GM21528 (cell line): ENCODE measurements at regions not wholly inside any gene's neighbourhood (a gene's known extent, or its start where the extent isn't known, plus 50 kb on each side); places are given as distances from the start of the nearest gene placed in this dataset.
"Not testable (repeated sequence)": the region's sequence is repeated elsewhere in the genome, so short reads cannot be mapped to it uniquely, and the experiment has no call there.

ENCODE experiments used
- ATAC-seq: cut with Tn5 transposase; IDR thresholded peaks from one replicate; pipeline ENCODE4 v1.9.1; 2021; ENCODE audit warnings: mild to moderate bottlenecking, moderate library complexity; ENCODE audit not compliant: unreplicated experiment, low FRiP score

GRCh38 chr2:82330155-82330554 is 2025.6 kb upstream of the LRRTM1 start:
- ATAC-seq: no peak

- ATAC-seq: not testable (repeated sequence)
These were observed 2021.7 kb upstream of the LRRTM1 start for GRCh38 chr2:82326180-82326767.

- no peak for ATAC-seq
These were observed 2015.7 kb upstream of the LRRTM1 start for GRCh38 chr2:82320296-82320695.

GRCh38 chr2:82317012-82317411 is 2012.5 kb upstream of the LRRTM1 start:
- no peak for ATAC-seq

GRCh38 chr2:82316586-82316985 is 2012.0 kb upstream of the LRRTM1 start:
- ATAC-seq: no peak

- no peak for ATAC-seq
These were observed 2010.4 kb upstream of the LRRTM1 start for GRCh38 chr2:82314836-82315472.

GRCh38 chr2:82307511-82307910 is 2003.0 kb upstream of the LRRTM1 start:
- no peak for ATAC-seq

- no peak for ATAC-seq
These were observed 1997.0 kb upstream of the LRRTM1 start for GRCh38 chr2:82301506-82301905.

GRCh38 chr2:82289446-82289845 is 1984.9 kb upstream of the LRRTM1 start:
- ATAC-seq: no peak

- ATAC-seq: no peak
These were observed 1978.5 kb upstream of the LRRTM1 start for GRCh38 chr2:82283075-82283474.

- ATAC-seq: no peak
These were observed 1977.7 kb upstream of the LRRTM1 start for GRCh38 chr2:82282111-82282882.

GRCh38 chr2:82279367-82279766 is 1974.8 kb upstream of the LRRTM1 start:
- no peak for ATAC-seq

- no peak for ATAC-seq
These were observed 1973.9 kb upstream of the LRRTM1 start for GRCh38 chr2:82278416-82278815.

- ATAC-seq: no peak
These were observed 1971.0 kb upstream of the LRRTM1 start for GRCh38 chr2:82275599-82275998.

GRCh38 chr2:82268446-82268845 is 1963.9 kb upstream of the LRRTM1 start:
- ATAC-seq: no peak

GRCh38 chr2:82260521-82260920 is 1956.0 kb upstream of the LRRTM1 start:
- no peak for ATAC-seq

GRCh38 chr2:82259551-82259950 is 1955.0 kb upstream of the LRRTM1 start:
- ATAC-seq: no peak

GRCh38 chr2:82257796-82258555 is 1953.4 kb upstream of the LRRTM1 start:
- ATAC-seq: no peak

GRCh38 chr2:82256983-82257632 is 1952.6 kb upstream of the LRRTM1 start:
- ATAC-seq: no peak

- no peak for ATAC-seq
These were observed 1951.7 kb upstream of the LRRTM1 start for GRCh38 chr2:82256288-82256687.

- ATAC-seq: no peak
These were observed 1950.2 kb upstream of the LRRTM1 start for GRCh38 chr2:82254728-82255127.
